ENCODE measurements at regions not wholly inside any gene's neighbourhood (a gene's known extent, or its start where the extent isn't known, plus 50 kb on each side); places are given as distances from the start of the nearest gene placed in this dataset.

DNA sequence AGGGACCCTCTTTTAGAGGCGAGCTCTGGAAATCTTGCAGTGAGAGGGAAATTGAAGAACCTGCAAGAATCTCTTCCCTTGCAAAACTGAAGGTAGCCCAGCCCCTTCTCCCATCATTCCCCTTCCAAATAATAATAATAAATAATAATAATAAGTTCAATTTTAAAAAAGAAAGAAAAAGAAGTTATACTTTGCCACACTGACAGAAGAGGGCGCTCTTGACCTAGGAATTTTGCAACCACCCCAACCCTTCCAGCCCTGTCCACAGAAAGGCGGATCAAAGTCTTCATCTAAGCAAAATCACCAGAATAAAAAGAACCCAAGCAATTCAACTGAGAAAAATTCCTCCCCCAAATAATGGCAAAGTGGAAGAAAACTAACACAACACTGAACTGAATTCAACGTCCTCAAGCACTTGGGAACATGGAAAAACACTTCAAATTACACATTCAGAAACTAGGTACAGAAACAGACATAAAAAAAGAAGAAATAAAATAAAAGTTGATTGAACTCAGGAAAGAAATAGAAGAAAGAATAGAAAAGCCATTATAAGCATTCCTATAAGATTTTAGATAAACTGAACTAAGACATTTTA, 98.9 kb upstream of the GLS start:
- TF ChIP-seq POLR2A (IDR thresholded peaks at IDR 0.05): no peak
- peak; percentile 51 to 59 (median 56) for TF ChIP-seq CTCF (IDR thresholded peaks at IDR 0.05)
